GM21447 (cell line): ENCODE measurements at regions not wholly inside any gene's neighbourhood (a gene's known extent, or its start where the extent isn't known, plus 50 kb on each side); places are given as distances from the start of the nearest gene placed in this dataset.

ENCODE experiments used
- ATAC-seq: cut with Tn5 transposase; IDR thresholded peaks from one replicate; pipeline ENCODE4 v1.9.1; 2021; ENCODE audit not compliant: unreplicated experiment

- no peak for ATAC-seq
These were observed 302.1 kb downstream of the MAP2K6 start for GRCh38 chr17:69716556-69716955.

GRCh38 chr17:69717214-69717613 is 302.7 kb downstream of the MAP2K6 start:
- ATAC-seq, result no peak

- no peak for ATAC-seq
These were observed 303.3 kb downstream of the MAP2K6 start for GRCh38 chr17:69717819-69718218.

DNA sequence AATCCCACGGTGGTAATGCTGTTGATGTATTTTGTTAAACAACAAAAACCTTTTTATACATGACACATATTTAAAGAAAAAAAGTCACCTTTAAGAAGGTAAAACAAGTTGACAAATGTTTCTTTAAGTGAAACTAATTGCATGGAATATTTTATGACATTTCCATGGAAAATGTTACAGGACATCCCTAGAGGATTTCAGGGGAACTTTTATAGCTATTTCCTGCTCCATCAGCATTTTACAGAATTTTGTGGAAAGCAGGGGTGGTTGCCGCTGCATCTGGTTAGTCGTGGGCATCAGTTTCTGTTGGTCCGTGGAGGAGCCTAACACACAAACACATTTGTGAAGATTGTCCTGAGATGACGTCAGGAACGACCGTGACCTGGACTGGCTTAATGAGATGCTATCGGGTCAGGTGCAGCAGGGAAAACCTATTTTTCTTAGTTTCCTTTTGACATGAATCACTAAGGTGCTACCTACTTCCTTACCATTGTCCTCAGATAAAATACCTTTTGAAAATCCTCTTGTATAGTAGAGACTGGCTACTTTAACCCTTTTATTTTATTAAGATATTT is 305.1 kb downstream of the MAP2K6 start:
- ATAC-seq, result no peak

DNA sequence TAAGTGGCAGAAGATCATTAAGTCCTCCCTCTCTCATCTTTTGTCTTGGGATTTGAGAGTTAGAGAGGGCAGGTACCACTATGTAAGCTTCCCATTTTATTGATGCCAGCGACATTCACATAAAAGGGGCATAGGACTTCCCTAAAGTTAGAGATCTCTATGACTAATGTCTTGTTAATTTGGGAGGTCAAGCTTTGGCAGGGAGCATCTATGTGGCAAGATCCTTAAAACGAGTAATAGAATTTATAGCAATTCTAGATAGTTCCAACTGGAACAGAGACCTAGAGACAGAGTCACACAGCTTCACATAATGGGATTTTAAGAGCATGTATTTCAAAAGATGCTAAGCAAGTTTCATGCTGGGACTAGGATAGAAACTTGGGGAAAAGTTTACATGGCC is 308.0 kb downstream of the MAP2K6 start:
- ATAC-seq, result no peak

GRCh38 chr17:69723316-69723715 is 308.8 kb downstream of the MAP2K6 start:
- no peak for ATAC-seq

GRCh38 chr17:69723741-69724140 is 309.2 kb downstream of the MAP2K6 start:
- ATAC-seq, result no peak

DNA sequence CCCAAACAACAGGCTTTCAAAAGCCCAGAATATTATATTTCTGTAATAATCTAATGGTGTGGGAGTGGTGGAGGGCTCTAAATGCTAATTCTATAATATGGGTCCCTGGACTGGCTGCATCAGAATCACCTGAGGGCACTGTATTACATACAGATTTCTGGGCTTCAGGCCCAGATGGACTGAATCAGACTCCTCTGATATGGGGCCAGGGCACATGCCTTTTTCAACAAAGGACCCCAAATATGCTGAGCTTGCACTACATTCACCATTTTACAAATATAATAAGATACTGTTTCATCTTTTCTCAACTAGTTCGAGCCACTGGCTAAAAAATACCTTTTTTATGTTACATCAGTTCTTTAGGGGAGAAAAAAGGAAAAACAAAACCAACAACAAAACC is 309.7 kb downstream of the MAP2K6 start:
- ATAC-seq, result no peak

GRCh38 chr17:69725146-69725545 is 310.6 kb downstream of the MAP2K6 start:
- no peak for ATAC-seq

DNA sequence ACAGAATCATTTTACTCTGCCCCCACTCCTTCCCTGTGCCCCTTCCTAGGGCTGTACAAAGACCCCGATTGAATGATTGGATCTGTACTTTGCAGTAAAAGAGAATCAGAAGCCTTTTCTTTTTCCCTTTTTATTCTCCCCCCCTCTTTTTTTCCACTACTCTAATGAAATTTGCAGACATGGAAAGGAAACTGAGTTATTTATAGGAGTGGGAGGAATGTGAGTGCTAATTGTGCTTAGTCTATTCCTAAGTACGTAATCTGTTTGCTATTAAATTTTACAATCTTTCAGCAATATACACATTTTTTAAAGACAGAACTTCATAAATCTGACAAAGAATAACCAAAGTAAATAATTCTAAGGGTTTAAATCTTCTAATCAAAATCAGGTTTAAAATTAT is 314.3 kb downstream of the MAP2K6 start:
- ATAC-seq, result no peak

DNA sequence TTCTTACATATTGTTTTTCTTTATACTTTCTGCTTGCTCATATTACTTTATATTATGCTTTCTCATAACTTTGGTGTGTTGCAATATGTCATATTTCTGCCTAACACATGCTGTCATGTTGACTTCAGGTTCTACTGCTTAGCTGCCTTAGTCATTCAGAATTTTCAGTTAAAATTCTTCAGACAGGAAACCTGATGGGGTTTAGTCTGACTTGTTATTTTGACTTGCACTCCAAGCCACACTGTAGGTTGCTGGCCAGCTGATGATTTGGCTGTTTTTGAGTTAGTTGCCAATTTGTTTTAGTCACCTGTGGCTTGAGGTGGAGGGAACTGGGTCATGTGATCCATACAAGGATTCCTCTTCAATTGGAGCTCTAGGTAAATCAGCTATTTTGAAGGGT is 315.4 kb downstream of the MAP2K6 start:
- ATAC-seq, result no peak

DNA sequence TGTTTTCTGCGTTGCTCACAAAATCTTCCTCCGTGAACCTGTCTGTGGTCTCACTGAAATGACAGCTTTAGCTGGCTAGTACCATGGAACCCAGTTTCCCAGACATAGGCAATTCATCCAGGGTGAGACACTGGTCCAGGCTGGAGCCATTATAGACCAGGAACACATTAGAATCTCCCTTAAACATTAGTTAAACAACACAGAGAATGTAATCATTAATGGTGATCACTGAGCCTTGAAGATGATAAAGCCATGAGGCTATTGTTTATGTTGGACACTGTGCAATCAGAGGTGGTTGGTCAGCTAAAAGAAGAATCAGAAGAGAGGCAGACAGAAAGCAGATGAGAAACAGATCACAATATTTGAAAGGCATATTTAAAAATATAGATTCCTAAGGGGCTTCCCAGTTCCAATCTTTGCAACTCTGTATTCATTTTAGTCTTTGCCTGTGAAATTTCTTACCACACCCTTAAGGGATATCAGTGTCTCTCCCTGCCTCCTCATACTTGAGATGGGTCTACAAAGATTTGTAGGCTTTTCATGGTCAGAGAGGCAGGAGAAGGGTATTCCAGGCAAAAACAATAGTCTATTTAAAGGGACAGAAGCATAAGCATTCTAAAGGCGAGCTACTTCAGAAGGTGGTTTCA is 317.9 kb downstream of the MAP2K6 start:
- no peak for ATAC-seq

- no peak for ATAC-seq
These were observed 318.9 kb downstream of the MAP2K6 start for GRCh38 chr17:69733171-69734012.

GRCh38 chr17:69734656-69735055 is 320.2 kb downstream of the MAP2K6 start:
- ATAC-seq, result no peak

- ATAC-seq, result no peak
These were observed 320.8 kb downstream of the MAP2K6 start for GRCh38 chr17:69735285-69735684.

DNA sequence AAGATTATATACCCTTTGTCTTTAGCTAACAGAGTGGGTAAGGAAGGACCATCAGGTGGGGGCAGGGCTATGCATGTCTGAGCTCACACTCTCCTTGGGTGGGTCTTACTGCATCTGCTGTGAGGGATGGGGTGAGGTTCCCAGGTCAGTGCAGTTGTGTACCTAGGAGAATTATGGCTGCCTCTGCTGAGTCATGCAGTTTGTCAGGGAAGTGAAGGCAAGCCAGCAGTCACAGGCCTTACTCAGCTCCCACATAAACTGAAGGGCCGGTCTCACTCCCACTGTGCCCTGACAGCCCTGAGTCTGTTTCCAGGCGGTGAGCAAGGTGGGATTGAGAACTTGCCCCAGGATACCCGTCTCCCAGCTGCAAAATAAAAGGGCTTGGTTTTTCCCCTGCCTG is 328.6 kb downstream of the MAP2K6 start:
- ATAC-seq, result no peak

GRCh38 chr17:69744512-69745070 is 330.1 kb downstream of the MAP2K6 start:
- no peak for ATAC-seq

DNA sequence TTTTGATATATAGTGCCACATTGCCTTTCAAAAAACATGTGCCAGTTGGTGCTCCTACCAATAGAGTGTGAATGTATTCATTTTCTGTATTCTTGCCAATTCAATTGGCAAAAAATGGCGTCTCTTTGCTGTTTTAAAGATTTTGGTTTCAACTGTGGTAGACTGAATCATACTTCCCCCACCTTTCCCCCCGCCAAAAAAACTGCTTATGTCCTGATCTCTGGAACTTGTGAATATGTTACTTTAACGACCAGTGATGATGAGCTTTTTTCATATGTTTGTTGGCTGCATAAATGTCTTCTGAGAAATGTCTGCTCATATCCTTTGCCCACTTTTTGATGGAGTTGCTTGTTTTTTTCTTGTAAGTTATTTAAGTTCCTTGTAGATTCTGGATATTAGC is 325.1 kb upstream of the KCNJ16 start:
- no peak for ATAC-seq

GRCh38 chr17:69757688-69758430 is 317.2 kb upstream of the KCNJ16 start:
- ATAC-seq, result no peak

DNA sequence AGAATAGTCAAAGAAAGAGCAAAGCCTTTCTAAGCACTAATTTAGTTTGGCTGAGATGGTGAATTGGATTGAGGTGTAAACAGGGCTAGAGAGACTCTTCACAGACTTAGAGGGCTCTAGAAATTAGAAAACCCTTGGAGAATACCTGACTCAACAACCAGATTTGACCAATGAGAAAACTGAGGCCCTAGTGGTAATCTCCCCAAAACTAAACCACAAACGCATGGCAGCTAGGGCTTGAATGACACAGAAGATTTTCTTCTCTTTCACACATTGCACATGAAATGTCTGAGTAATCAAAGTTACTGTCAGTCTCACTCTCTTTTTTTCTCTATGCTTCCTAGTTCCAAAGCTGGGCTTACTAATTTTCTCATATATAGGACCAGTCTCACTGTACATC is 314.5 kb upstream of the KCNJ16 start:
- ATAC-seq, result no peak

DNA sequence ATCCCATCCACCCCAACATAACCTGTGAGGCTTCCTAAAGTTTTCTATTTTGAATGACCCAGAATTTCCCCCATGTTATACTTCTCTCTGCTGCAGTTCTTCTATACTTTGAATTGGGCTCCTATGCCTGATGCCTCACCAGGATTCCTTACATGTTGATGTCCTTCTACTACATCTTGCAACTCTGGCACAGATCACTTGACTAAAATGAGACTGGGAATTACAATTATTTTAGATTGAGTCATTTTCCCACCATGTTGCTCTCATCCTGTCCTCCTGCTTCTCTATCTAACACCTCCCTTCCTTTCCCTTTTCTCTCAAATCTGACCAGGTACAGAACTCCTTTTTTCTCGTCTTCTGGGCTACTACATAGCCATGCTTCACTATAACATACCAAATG is 314.0 kb upstream of the KCNJ16 start:
- ATAC-seq, result no peak
